ENCODE measurements at regions not wholly inside any gene's neighbourhood (a gene's known extent, or its start where the extent isn't known, plus 50 kb on each side); places are given as distances from the start of the nearest gene placed in this dataset.

DNA sequence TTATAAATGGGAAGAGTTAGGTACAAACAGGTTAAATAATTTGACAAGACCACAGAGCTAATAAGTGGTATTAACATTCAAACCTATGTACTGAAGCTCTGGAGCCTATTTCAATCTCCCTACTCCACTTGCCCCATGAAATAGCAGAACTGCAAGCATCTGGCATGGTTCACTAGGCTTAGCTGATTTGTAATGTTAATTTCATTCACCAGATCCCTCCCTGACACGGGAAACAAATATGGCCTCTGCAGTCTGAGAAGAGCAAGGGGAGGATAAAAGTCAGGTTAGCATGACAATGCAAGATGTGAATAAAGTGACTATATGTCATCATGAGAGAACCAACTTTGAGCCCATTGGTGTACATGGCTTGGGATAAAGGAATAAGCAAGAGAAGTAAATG, 428.8 kb downstream of the BRINP1 start:
- no peak for DNase-seq (ENCODE audit: low read depth in 3 of 3)

DNA sequence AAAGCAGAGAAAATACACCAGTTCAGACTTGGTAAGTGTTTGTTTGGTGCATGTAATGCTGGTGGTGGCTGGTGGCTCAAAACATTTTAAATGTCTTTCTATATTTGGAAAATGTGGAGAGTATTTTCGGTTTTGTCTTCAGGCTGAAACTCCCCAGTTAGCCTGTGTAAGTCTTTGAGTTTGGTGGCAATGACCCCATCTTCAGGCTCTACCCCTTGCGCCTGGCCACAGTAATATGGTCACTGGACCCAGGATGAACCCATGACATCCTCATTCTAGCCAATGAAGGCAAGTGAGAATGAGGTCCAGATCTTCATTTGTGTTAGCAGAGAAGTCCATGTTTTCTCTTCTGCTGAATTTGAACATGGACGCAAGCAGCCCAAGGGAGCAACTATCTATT, 422.6 kb downstream of the BRINP1 start:
- no peak for DNase-seq (ENCODE audit: low read depth in 3 of 3)

DNA sequence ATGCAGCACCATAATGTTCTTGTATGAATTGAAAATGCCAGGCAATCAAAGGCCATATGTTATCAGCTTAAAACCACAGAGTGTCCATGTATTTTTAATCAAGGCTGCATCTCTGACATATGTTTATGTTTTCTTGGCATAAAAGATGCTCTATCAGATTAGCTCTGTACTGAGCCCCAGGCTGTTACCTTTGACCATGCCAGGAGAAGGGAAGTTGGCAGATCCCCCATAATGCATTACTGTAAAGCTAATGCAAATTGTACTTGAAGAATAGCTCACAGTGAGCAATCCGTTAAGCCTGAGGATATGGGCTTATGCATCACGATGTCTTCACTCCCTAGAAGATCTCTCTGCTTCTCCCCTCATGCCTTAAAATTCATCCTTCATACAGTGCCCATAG, 414.4 kb downstream of the BRINP1 start:
- no peak for DNase-seq (ENCODE audit: low read depth in 3 of 3)

DNA sequence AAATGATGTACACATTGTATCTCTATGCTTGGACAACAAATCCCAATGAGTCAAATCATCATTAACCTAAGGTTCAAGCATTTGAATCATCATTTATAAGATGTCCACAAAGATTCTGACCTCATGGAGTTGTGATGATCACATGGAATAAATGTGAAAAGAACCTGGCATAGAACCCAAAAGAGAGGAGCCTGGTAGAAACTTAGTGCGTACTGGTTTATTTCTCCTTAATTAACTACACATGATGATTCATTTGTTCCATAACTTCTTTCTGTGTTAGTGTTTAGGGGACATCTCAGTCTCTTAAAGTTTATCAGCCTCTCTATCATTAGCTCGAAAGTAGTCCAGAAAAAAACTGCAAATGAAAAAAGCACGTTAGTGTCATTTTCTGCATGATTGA, 411.6 kb downstream of the BRINP1 start:
- DNase-seq (ENCODE audit: low read depth in 3 of 3) = no peak

DNA sequence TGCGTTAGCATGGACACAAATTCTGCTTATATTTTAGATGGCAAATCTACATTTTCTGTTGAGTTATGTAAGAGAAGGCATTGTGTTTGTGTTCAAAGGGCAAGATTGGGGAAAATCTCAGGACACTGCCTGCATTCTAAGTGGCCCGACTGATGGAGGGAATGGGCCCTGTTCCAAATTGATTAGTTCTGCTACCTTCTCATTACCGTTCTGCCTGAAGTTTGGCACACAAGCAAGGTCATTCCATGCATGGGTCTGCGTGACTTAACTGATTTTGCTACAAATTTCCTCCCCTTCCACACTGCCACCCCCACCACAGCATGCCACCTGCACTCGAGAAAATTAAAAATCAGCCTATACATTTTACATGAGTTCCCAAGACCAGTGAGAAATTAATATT, 409.9 kb downstream of the BRINP1 start:
- no peak for DNase-seq (ENCODE audit: low read depth in 3 of 3)

DNA sequence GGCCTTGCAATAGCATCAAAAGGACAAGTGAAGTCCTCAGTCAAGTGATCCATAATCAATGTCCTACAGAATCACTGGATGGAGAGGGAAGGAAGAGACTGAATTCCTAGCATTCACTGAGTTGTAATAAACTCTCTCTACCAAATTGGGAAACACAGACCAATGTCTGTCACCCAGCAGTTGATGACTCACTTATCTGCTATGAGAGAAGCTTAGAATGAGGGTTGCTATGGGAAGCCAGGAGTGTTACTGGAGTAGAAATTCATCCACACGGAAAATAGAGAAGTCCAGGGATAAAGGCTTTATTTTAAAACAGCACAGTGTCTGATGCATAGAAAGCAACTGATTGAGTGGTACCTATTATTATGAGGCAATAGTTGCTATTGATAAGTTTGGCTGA, 407.4 kb downstream of the BRINP1 start:
- no peak for DNase-seq (ENCODE audit: low read depth in 3 of 3)

DNA sequence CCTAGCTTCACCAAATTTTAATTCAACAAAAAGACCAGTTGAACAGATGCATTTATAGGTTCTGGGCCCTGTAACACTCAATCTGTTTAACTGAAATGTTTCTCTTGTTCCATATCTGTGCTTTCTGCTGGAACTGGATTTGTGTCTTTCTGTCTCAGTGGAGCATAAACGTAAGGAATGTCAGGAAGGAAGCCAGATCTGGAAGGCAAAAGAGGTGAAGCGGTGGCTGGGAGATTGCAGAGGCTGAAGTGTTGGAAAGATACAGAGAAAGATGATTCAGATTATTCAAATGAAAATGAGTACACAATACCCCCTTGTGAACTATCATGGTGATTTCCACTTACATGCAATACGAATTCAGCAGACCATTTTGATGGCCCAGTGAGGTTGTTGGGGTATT, 406.8 kb downstream of the BRINP1 start:
- DNase-seq (ENCODE audit: low read depth in 3 of 3) = no peak

DNA sequence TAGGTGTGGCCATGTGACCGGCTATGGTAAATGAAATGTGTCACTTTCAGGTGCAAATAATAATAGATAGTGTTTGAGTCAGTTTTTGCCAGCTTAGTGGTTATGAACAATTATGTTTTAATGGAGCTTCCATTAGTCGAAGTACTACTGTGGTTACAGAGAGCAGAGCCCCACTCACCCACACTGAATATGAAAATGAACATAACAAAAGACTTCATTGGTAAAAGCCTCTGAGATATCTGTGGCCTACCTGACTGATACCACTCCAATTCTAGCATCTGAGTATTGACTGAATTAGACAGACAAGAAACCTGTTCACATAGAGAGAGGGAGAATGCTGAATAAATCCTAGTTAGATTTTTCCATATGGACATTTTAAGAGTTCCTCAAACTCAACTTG, 405.6 kb downstream of the BRINP1 start:
- no peak for DNase-seq (ENCODE audit: low read depth in 3 of 3)

DNA sequence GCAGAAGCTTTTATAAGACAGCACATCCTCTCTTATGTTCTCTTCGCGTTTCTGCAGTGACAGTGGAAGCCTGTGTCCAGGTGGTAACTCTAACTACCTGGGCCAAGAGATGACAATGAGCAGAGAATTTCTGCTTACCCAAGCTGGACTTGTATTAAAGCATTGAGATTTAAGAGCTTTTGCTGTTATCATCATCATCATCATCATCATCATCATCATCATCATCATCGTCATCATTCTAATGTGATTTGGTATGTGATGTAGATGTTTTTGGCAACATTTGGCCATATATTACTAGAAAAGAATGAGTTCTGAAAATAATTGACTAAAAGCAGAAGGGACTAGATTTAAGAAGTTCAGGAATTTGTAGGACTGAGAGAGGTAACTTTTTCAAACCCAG, 401.3 kb downstream of the BRINP1 start:
- no peak for DNase-seq (ENCODE audit: low read depth in 3 of 3)

DNA sequence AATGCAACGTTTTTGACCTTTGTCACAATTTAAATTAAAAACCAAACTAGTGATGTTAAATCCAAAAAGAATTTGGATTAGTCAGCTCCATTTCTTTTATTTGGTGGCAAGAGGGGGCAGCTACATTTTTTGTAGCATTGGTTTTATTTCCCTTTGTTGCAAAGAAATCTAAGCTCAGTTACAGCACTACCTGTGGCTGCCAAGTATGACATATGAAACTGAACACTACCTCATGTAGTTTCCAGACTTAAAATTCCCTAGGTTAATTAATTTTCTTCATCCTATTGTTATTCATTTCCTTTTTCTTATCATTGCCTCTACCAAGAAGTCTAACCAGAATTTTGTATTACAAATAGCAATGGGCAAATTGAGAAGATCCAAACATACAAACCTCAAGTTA, 393.5 kb downstream of the BRINP1 start:
- DNase-seq (ENCODE audit: low read depth in 3 of 3) = no peak

DNA sequence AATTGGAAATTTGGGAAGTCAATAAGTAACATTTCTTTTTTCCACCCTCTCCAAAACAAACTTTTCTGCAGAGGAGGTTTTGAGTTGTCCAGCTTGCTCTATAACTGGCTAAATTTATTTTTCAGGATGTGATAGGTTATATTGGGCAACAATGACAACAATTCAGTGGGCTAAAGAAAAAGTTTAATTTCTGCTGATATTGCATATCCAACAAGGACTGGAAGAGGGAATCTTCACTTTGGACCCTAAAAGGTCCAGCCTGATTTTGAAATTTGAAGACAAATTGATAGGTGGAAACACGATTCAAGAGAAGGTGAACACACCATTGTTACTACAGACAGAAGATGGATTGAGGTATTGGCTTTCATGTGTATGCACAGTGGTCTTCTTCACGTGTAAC, 393.1 kb downstream of the BRINP1 start:
- no peak for DNase-seq (ENCODE audit: low read depth in 3 of 3)

DNA sequence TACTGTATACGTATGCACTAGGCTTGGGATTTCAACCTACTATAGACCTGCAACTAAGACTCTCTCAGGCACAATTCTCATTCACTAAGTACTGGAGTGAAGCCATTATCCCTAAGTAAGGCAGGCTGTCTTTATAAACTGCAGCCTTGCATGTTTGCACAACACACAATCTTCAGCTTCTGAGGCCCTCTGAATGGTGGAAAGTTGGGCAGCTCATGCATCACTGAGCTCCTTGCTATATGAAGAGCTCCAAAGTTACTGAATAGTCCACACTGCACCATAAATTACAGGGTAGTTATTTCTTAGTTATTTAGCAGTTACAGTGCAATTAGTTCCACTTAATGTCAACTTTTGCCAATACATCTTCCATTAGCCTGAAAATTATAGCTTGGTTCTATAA, 384.6 kb downstream of the BRINP1 start:
- DNase-seq (ENCODE audit: low read depth in 3 of 3) = no peak

DNA sequence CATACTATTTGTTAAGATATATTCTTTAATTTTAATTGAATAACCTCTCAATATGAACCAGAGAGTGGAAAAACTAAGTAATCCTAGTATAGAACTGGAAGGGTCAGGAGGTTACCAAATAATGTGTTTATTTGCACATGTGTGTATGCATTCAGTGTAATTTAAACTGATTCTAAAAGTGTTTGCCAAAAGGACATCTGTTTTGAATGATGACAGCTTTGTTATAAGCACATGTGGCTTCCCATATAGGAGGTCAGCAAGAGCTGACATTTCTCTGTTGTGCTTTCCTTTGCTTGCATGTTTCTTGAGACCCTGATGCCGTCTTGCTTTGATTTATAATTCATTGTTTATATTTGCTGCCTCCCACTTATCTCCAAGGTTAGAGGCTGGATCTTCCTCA, 383.4 kb downstream of the BRINP1 start:
- no peak for DNase-seq (ENCODE audit: low read depth in 3 of 3)

DNA sequence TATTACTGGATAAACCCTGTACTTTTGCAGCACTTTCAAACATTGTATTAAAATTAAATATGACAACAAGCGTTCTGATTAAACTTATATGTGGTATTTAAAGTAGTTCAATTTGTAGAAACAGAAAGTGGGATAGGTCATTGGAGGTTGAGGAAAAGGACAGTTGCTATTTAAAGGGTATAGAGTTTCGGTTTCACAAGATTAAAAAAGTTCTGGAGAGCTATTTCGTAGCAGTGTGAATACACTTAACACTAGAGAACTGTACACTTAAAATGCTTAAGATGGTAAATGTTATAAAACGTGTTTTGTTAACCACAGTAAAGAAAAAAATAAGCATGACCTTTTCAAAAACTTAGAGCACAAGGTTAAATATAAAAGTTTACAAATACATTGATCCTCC, 382.1 kb downstream of the BRINP1 start:
- DNase-seq (ENCODE audit: low read depth in 3 of 3) = no peak

DNA sequence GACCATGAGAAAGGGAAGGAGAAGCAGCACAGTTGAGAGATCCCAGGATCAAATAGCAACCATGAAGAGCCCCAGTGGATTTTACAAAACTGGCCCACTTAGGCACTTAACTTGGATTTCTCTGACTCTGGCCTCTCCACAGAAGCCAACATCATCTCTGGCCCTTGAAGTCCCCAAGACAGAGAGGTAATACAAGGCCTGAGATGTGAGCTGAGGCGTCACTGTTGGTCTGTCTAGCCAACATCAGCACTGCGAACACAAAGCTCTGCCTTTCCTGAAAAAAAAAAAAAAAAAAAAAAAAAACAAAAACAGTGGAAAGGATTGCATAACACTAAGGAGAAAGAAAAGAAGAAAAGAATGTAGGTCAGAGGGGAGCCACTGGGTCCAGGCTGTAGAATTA, 378.3 kb downstream of the BRINP1 start:
- no peak for DNase-seq (ENCODE audit: low read depth in 3 of 3)

DNA sequence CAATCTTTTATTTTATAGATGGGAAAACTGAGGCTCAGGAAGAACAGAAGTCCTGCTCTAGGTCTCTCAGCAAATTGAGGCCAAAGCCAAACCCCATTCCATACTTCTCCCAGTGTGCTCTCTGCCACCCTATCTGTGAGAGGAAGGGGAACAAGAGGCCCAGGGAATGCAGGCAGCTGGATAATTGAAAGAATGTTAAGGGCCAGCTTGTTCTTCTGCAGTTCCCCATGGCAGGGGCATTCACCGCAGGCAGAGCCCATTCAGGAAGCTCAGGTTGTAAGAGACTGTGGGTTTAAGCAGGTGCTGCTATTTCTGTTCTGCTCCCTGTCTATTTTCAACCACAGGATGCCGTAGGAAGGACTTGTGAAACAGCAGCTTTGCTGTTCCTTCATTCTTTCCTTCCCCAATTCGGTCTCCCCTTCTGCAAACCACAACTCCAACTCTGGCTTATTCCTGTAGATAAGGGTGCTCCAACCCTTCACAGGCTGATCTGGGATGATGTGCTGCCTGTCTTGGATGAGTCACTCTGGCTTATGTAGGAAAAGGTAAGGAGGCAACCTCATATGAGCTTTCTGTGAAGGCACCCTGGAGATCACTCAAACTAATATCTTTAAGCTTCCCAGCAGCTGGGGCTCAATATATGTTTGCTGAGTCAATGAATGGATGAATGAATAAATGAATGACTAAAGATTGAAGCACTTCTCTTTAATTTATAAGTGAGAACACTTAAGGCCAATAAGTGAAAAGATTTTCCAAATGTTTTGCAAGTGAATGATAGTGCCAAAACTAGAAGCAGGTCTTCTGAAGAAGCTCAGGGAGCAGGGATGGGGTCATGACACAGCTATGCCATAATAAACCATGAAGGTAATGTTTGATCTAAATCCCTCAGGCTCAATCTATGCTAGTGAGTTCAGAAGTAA, 377.6 kb downstream of the BRINP1 start:
- no peak for DNase-seq (ENCODE audit: low read depth in 3 of 3)

DNA sequence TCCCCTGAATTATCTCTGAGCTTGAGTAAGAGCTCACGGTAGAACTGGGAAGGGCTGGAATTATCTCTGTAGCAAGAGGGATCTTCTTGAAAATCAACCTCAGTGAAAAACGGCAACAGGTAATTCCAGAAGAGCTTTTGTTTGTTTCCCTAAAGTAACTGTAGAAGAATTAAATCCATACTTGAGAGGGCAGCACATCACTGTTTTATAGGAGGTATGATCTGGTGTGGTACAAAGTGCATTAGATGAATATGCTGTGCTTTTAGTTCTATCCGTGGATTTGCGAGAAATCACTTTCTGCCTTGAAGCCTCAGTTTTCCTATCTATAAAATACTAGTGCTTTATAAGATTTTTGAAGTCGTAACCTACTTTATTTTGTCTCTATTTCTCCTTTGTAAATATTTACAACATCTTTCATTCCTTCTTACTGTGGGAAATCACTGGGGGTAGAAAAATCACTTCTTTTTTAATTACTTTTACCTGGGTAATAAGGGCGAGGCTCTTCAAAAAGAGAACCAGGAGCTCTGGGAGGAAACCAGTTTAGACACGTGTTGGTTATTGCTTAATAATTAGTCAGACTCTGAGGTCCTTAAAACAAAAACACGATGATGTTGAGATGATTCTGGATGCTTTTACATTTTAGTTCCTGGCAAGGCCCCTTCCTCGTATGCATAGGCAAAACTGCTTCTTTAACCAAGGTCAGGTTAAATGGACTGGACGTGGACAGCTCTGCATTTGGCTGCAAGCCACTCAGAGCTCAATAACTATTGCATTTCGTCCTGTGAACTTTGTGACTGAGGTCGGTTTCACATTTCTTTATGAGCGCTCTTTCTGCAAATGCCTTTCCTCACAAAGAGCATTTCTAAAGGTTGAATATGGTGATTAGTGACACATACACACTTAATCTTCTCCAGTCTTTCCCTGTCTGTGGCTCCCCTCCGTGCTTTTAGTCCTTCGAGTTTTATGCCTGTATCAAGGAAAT, 376.1 kb downstream of the BRINP1 start:
- no peak for DNase-seq (ENCODE audit: low read depth in 3 of 3)

DNA sequence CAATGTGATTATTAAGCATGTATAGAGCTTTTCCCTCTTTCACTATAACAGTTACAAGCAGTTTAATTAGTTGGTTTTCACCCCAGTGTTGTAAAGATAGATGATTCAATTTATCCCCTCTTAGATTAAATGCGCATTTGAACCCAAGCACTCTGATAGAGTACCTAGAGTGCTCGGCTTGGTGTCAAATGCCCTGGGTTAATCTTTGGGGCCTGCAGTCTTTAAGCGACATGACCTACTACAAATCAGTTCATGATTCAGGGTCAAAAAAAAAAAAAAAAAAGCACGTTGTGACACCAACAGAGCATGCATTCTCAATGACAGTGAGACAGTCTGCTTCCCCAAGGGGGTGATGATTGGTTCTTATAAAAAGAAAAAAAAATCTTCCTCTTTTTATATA, 375.3 kb downstream of the BRINP1 start:
- DNase-seq (ENCODE audit: low read depth in 3 of 3) = no peak

DNA sequence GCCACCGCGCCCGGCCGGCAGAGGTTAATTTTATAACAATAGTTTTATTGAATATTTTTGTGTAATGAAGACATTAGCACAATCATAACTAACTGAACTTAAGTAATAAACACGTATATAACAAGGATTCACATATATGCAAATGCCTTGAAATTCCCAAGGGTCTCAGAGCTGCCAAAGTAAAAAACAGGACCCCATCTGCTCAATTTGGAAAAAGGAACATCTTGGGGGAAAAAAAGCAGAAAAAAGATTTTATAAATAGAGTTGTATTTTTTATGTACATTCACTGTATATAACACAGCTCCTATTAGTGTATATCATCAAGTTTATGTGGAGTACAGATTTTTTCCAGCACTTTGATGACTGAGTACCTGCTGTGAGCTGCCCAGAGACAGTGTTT, 366.7 kb downstream of the BRINP1 start:
- DNase-seq (ENCODE audit: low read depth in 3 of 3) = no peak

DNA sequence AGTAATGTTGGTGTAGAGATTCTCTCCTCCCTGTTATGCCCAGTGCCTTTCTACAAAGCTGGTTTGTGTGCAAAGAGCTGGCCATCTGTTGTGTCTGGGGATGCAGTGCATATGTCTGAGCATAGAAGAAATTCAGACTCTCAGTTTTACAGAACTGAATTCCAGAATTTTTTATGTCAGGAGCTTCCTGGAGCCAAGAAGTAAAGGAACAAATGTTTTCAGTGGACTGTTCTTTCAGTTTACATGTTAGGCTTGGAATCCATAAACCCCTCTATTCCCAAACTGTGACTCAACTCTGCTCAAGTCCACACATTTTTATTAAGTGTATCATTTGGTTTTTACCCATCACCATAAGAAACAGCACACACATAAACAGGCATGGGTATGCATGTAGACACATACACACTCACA, 366.0 kb downstream of the BRINP1 start:
- DNase-seq (ENCODE audit: low read depth in 3 of 3) = no peak

DNA sequence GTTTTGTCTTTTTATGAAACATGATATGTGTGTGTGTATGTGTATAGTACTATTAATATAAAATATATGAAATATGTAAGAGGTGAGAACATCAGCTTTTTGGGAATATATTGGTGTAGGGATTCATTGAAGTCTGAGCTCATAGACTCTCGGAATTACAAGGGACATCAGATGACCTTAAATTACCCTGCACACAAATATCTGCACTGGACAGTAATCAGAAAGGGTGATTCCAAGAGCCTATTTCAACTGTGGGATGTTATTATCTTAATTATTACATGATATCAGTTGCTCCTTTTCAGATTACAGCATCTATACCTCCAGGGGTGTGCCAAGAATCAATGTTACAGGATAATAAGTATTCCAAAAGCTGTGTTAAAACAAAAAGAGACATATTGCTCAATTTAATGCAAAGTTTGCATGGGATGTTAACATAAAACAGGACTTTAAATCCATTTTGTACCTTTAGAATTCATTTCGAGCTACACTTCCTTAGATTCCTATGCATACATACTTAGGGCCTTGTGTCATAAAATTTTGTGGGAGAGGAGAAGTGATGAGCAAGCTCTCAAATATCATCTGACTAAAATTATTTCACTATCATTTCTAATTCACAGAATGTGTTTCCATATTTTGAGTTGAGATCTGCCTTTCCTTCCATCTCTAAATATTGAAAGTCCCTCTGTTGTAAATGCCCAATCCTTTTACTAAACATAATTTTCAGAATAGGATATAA, 365.2 kb downstream of the BRINP1 start:
- no peak for DNase-seq (ENCODE audit: low read depth in 3 of 3)

DNA sequence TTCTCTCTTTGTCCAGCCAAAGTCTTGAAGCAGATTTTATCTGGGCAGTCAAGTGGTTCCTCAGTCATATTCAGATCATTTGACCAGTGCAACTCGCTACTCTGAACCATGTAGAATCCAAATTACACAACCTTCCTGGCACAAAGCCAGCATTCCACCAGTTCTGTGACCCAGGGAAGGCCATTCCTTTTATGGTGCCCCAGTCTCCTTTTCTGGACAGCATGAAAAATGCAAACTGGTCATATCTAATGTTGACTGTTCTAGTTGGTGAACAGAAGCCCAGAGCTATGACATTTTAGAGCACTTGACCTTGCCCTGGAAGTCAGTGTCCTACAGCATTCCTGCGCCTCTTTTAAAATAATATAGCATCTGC, 364.6 kb downstream of the BRINP1 start:
- no peak for DNase-seq (ENCODE audit: low read depth in 3 of 3)
